ENCODE measurements at regions not wholly inside any gene's neighbourhood (a gene's known extent, or its start where the extent isn't known, plus 50 kb on each side); places are given as distances from the start of the nearest gene placed in this dataset.

GRCh38 chr5:45038366-45038987 is 229.7 kb downstream of the MRPS30 start:
- peak; percentile 71 for TF ChIP-seq CTCF (conservative IDR thresholded peaks at IDR 0.05; ENCODE audit: low read depth, low read length)
- no peak for DNase-seq (ENCODE audit: low read depth)
- H3K4me3 ChIP-seq (ENCODE audit: low read length) = no peak overlapping the region

GRCh38 chr5:45042283-45042682 is 233.5 kb downstream of the MRPS30 start:
- DNase-seq (ENCODE audit: low read depth) = no peak
- no peak for TF ChIP-seq CTCF (conservative IDR thresholded peaks at IDR 0.05; ENCODE audit: low read depth, low read length)

GRCh38 chr5:45057564-45057963 is 248.8 kb downstream of the MRPS30 start:
- TF ChIP-seq CTCF (conservative IDR thresholded peaks at IDR 0.05; ENCODE audit: low read depth, low read length) = no peak
- no peak for DNase-seq (ENCODE audit: low read depth)
- H3K4me3 ChIP-seq (ENCODE audit: low read length) = no peak overlapping the region

More at GRCh38 chr5:45042283-45042682, 233.5 kb downstream of the MRPS30 start:
- H3K4me3 ChIP-seq (ENCODE audit: low read length) = no peak overlapping the region

GRCh38 chr5:45060724-45061123 is 252.0 kb downstream of the MRPS30 start:
- DNase-seq (ENCODE audit: low read depth) = peak; percentile 43
- H3K4me3 ChIP-seq (ENCODE audit: low read length) = no peak overlapping the region
- no peak for TF ChIP-seq CTCF (conservative IDR thresholded peaks at IDR 0.05; ENCODE audit: low read depth, low read length)

GRCh38 chr5:45062044-45062443 is 253.3 kb downstream of the MRPS30 start:
- no peak for TF ChIP-seq CTCF (conservative IDR thresholded peaks at IDR 0.05; ENCODE audit: low read depth, low read length)
- no peak overlapping the region for H3K4me3 ChIP-seq (ENCODE audit: low read length)
- no peak for DNase-seq (ENCODE audit: low read depth)

GRCh38 chr5:45081082-45081481 is 272.3 kb downstream of the MRPS30 start:
- TF ChIP-seq CTCF (conservative IDR thresholded peaks at IDR 0.05; ENCODE audit: low read depth, low read length) = no peak
- no peak overlapping the region for H3K4me3 ChIP-seq (ENCODE audit: low read length)

GRCh38 chr5:45089870-45090269 is 281.1 kb downstream of the MRPS30 start:
- no peak for DNase-seq (ENCODE audit: low read depth)
- H3K4me3 ChIP-seq (ENCODE audit: low read length) = no peak overlapping the region
- TF ChIP-seq CTCF (conservative IDR thresholded peaks at IDR 0.05; ENCODE audit: low read depth, low read length) = no peak

More at GRCh38 chr5:45081082-45081481, 272.3 kb downstream of the MRPS30 start:
- no peak for DNase-seq (ENCODE audit: low read depth)

Measured in retinal pigment epithelial cell (primary cell).